Brain pericyte (primary cell): ENCODE measurements at regions not wholly inside any gene's neighbourhood (a gene's known extent, or its start where the extent isn't known, plus 50 kb on each side); places are given as distances from the start of the nearest gene placed in this dataset.

Experiments used
- DNase-seq: peaks from one replicate; pipeline ENCODE4 v3.0.0-alpha.2; 2012; ENCODE audit warnings: low read depth, low spot score

GRCh38 chr5:142508591-142508990 is 177.3 kb downstream of the FGF1 start:
- DNase-seq = no peak

DNA sequence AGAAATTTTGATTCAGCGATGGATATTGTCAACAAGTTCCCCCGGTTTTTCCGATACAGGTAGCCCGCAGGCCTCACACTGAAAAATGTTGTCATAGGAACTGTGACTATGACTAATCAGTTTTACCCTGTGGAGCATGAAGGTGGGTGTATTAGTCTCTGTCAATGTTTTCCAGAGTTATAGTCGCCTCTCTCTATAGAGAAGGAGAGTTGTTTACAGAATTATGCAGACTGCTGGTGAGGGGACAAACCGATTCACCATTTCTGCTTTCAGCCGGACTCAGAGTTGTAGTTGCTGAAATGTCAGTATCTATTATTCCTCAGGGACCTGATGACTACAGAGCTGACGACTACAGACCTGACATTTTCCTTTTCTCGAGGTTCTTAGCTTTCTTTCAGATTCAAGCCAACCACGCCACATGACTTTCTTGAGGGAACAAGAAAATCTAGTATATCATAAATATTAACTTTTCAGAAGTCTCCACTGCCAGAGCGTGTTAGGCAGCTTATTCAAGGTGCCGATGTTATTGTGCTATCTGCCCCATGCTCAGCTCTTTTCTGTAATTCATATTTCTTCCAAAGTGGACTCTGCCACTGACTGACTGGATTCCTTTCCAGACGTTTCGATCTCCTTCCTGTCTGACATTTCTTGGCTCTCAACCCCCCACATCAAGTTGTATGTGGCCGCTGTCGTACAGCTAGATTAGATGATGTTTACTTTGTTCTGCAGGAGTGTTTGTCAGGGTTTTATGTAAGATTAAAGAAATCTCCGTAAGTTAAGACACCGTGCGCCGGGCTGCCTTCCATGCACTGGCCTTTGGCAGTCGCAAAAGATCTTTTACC is 178.1 kb downstream of the FGF1 start:
- no peak for DNase-seq

DNA sequence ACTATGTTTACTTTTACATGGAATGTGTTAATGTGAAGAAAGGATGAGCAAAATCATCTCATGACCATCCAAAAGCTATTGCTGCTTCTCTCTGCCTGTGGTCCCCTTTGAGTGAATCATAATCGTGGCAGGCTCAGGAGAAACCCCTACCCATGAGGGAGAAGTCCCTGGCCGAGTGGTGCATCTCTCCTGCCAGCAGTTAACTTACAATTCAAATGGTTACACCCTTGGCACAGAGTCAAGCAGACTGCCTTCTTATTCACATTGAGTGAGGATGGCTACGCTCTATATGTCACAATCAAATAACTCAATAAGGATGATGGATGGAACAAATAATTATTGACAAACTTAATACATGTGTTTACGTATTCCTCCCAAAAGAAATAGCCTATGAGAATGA is 179.1 kb downstream of the FGF1 start:
- no peak for DNase-seq

- DNase-seq = no peak
Observed at GRCh38 chr5:142506046-142506445, 179.8 kb downstream of the FGF1 start.

- DNase-seq = no peak
Observed at GRCh38 chr5:142501890-142502289, 177.1 kb upstream of the SPRY4 start.

- no peak for DNase-seq
Observed at GRCh38 chr5:142500227-142500905, 175.5 kb upstream of the SPRY4 start.

- no peak for DNase-seq
Observed at GRCh38 chr5:142499591-142500226, 174.9 kb upstream of the SPRY4 start.

DNA sequence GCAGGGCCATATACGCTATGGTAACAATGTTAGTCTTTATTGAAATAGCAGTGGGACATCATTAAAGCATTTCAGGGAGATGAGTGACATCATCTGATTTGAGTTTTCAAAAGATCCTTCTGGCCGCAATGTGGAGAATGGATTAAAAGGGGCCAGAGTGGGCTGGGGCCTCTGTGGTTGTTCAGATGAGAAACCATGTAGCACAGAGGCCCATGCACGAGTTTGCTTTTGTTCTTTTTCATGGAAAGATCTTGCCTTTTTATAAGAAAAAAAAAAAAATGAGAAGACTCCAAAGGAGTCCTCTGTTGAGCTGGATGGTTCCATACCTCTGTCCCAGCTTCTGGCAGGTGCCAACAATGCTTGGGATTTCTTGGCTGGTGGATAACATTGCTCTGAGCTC is 173.5 kb upstream of the SPRY4 start:
- DNase-seq = no peak

GRCh38 chr5:142495531-142495930 is 170.7 kb upstream of the SPRY4 start:
- DNase-seq = no peak

DNA sequence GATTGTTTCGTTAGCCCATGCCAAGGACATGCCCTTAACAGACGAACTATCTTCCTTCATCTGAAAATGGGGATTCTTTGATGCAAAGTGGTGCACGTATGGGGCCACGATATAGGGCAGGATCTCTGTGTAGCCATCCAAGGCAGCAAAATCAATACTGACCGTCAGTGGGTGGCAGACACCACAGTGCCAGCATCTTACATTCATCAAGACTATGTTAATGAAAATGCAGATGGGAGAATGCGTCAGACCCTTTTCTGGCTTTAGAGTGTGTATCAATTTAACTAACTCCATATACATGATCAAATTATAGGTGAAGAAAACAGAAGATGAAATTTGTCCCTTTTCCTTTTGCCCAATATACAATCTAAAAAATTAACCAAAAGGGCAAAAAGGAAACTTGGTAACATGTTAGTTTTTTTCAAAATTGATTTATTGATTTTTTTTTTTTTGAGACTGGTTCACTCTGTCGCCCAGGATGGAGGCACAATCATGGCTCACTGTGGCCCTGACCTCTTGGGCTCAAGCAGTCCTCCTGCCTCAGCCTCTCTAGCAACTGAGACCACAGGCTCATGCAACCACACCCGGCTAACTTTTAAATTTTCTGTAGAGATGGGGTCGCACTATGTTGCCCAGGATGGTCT is 169.2 kb upstream of the SPRY4 start:
- no peak for DNase-seq

- DNase-seq = no peak
Observed at GRCh38 chr5:142492781-142493281, 168.0 kb upstream of the SPRY4 start.

- DNase-seq = no peak
Observed at GRCh38 chr5:142491679-142492078, 166.9 kb upstream of the SPRY4 start.

DNA sequence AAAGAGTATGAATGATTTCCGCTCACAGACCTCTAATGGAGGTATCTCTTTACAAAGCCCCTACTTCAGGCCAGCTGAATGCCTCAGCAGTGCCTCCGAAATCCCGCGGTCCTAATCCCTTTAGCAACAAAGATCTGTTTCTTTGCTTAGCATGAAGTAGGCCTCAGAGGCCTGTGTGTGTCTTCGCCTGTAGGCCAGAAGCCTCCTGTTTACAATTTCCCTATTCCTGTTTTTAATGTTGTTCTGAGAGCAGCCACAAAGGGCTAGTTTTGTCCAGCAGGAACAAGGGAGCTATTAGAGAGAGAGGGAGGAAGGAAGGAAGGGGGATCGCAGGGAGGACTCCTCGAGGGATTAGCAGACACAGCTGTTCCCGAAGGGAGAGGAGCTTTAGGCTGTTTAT is 166.4 kb upstream of the SPRY4 start:
- DNase-seq = no peak

- no peak for DNase-seq
Observed at GRCh38 chr5:142486581-142486980, 161.8 kb upstream of the SPRY4 start.

DNA sequence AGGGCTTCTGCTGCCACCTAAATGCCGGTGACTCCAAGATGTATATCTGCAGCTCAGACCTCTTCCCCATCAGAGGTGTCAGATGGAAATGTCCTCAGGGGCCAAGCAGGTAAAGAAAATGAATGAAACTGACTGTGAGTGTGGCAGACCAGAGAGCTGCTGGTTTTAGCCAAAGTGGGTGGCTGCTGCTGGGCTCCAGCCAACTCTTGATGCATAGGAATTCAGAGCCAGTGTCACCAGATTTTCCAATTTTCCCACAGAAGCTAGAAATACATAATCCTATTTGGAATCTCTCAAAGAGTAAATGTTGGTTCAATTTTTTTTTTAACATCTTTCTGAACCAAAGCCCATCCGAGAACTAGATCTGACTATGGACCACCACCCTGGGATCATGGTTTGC is 161.2 kb upstream of the SPRY4 start:
- DNase-seq = no peak

DNA sequence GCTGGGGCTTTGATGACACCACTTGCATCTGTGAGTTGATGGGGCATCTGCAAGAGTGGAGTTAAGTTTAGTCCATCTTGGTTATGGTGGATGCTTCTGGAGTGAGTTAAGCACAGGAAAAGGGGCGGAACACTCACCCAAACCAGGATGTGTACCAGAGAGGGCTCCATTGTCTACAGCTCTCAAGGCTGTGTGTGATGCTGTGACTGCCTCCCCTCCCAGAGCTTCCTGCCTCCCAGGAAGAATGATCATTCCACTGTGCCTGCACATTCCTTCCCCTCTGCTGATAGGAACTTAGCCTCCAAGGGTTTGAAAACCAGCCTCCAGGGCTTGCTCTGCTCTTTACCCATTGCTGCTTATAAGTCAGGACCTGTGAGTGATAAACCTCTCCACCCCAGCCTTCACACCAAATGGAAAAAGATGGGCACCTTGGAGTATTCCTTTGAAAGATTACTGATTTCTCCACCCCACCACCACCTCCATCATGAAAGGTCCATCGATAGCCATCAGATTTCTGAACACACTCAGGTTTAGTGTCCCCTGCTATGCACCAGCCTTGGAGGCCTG is 160.1 kb upstream of the SPRY4 start:
- DNase-seq = no peak

- DNase-seq = no peak
Observed at GRCh38 chr5:142482207-142482606, 157.4 kb upstream of the SPRY4 start.

DNA sequence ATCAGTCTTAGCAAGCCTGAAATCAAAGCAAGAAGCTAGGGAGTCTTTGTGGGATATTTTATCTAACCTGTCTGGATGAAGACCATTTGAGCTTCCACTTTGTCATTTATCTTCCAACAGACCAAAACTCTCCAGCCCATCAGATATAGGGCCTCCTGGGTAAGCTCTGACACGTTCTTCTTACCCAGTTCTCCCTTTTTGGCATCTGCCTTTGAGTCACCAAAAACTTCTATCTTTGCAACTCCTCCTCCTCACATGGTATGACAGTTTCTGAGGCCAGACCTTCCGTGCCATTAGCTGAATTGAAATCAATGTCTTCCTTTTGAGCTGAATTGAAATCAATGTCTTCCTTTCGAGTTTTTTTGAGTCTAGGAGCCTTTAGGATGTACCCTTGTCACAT is 156.6 kb upstream of the SPRY4 start:
- DNase-seq = no peak

DNA sequence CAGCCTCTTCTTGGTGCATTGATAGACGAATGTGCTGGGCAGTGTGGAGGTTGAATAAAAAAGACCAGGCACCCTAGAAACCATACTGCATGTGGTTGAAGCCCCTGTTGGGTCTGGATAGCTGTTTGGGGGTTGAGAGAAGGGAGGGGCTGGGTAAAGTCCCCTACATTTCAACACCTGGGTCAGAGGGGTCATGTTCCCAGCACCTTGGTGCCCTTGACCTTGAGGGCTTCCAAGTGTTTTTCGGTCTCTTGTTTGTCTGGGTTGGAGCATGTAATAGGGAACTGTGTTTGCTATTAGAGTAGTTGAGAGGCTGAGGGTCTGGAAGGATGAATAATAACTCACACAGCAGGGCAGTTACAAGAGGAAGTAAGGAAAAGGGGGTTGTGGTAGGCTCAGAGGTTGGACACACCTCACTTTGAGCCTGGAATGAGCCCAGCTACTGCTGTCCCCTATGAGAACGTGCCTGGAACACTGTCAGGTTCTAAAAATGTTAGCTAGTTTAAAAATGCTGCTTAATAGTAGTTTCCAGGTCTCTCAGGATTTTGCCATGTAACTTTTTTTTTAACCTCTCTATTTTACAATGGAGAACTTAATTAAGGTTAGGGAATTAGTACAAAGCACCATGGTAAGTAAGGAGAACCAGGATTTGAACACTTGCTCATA is 155.2 kb upstream of the SPRY4 start:
- DNase-seq = no peak

GRCh38 chr5:142479150-142479549 is 154.3 kb upstream of the SPRY4 start:
- DNase-seq = no peak

DNA sequence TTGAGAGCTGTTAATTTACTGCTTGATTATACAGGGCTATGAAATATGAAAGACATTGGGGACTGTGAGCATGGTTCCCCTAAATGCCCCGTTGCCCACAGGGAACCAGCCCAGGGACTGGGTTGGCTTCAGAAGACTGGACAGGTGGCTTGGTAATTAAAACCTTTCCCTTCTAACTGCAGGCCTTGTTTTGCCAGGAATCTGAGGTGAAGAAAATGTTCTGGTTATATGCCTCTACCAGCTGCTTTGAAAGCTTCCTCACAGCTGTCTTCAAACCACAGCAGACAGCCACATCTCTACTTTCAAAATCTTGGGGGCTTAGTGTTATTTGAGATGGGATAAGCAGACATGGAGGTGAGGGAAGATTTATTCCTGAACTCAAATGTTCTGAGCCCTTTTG is 153.3 kb upstream of the SPRY4 start:
- no peak for DNase-seq
